ENCODE measurements at regions not wholly inside any gene's neighbourhood (a gene's known extent, or its start where the extent isn't known, plus 50 kb on each side); places are given as distances from the start of the nearest gene placed in this dataset.
"Not testable (repeated sequence)": the region's sequence is repeated elsewhere in the genome, so short reads cannot be mapped to it uniquely, and the experiment has no call there.

- H3K36me3 ChIP-seq = no peaks in the 10 kb centered on the region
- H3K27me3 ChIP-seq = no peaks in the 10 kb centered on the region
- H3K4me3 ChIP-seq (replicated peaks in 1 of 3) = no peak overlapping the region
- no peak overlapping the region for H3K27ac ChIP-seq
- WGBS, 2 donors = 82 to 85% methylated on average over 1 of the region's 1 CpG
- H3K9me3 ChIP-seq = no peaks in the 10 kb centered on the region
- no peak for TF ChIP-seq POLR2A (IDR thresholded peaks at IDR 0.05)
- TF ChIP-seq CTCF (IDR thresholded peaks at IDR 0.05) = no peak
- no peak for DNase-seq
- intact Hi-C loops (cut with DNase I) = no loop called here
- no peaks in the 10 kb centered on the region for H3K4me1 ChIP-seq
Observed at GRCh38 chr5:155556222-155556621, 542.7 kb downstream of the KIF4B start.

GRCh38 chr5:155556700-155557099 is 543.1 kb downstream of the KIF4B start:
- no peak for DNase-seq
- H3K27me3 ChIP-seq = no peaks in the 10 kb centered on the region
- no peaks in the 10 kb centered on the region for H3K36me3 ChIP-seq
- intact Hi-C loops (cut with DNase I) = no loop called here
- no peaks in the 10 kb centered on the region for H3K4me1 ChIP-seq
- no peak overlapping the region for H3K27ac ChIP-seq
- H3K9me3 ChIP-seq = no peaks in the 10 kb centered on the region
- TF ChIP-seq POLR2A (IDR thresholded peaks at IDR 0.05) (no peak), CTCF (IDR thresholded peaks at IDR 0.05) (no peak)
- no peak overlapping the region for H3K4me3 ChIP-seq (replicated peaks in 1 of 3)

GRCh38 chr5:155562158-155562557 is 548.6 kb downstream of the KIF4B start:
- no peak for DNase-seq
- no peak overlapping the region for H3K4me3 ChIP-seq (replicated peaks in 1 of 3)
- intact Hi-C loops (cut with DNase I) = no loop called here
- H3K36me3 ChIP-seq = no peaks in the 10 kb centered on the region
- no peaks in the 10 kb centered on the region for H3K27me3 ChIP-seq
- TF ChIP-seq CTCF (IDR thresholded peaks at IDR 0.05) = no peak
- no peak for TF ChIP-seq POLR2A (IDR thresholded peaks at IDR 0.05)
- H3K4me1 ChIP-seq = no peaks in the 10 kb centered on the region
- no peaks in the 10 kb centered on the region for H3K9me3 ChIP-seq
- 83 to 94% methylated on average over 3 of the region's 3 CpGs for WGBS, 2 donors
- no peak overlapping the region for H3K27ac ChIP-seq

GRCh38 chr5:155564541-155564940 is 551.0 kb downstream of the KIF4B start:
- no peak for DNase-seq
- no peak overlapping the region for H3K4me3 ChIP-seq (replicated peaks in 1 of 3)
- H3K36me3 ChIP-seq = no peaks in the 10 kb centered on the region
- TF ChIP-seq CTCF (IDR thresholded peaks at IDR 0.05) (no peak), POLR2A (IDR thresholded peaks at IDR 0.05) (no peak)
- H3K9me3 ChIP-seq = no peaks in the 10 kb centered on the region
- intact Hi-C loops (cut with DNase I) = no loop called here
- H3K4me1 ChIP-seq = no peaks in the 10 kb centered on the region
- 78 to 83% methylated on average over 12 of the region's 12 CpGs for WGBS, 2 donors
- H3K27ac ChIP-seq = no peak overlapping the region
- no peaks in the 10 kb centered on the region for H3K27me3 ChIP-seq

GRCh38 chr5:155575861-155576260 is 562.3 kb downstream of the KIF4B start:
- intact Hi-C loops (cut with DNase I) = no loop called here
- WGBS, 2 donors = 42 to 43% methylated on average over 3 of the region's 3 CpGs
- H3K27me3 ChIP-seq = no peaks in the 10 kb centered on the region

GRCh38 chr5:155586808-155587207 is 573.3 kb downstream of the KIF4B start:
- H3K9me3 ChIP-seq; H3K4me3 ChIP-seq (replicated peaks in 1 of 3); H3K36me3 ChIP-seq; H3K27me3 ChIP-seq; intact Hi-C loops (cut with DNase I): not testable (repeated sequence)
- Histone ChIP-seq H3K27ac (peak overlapping the region in 2 of 3 donors; percentile 27 to 48), H3K4me1 (peaks cover 15 to 21% of the 10 kb centered on the region in 2 donors)
- 89% methylated on average over 21 of the region's 21 CpGs; no CpG with 5 or more reads in 1 of the 2 donors for WGBS, 2 donors
- DNase-seq = peak in 1 of 2 donors; percentile 3

More at GRCh38 chr5:155575861-155576260, 562.3 kb downstream of the KIF4B start:
- DNase-seq = no peak
- Histone ChIP-seq H3K27ac (no peak overlapping the region), H3K36me3 (no peaks in the 10 kb centered on the region), H3K4me1 (peaks cover 7 to 9% of the 10 kb centered on the region in 2 donors), H3K9me3 (no peaks in the 10 kb centered on the region), H3K4me3 (replicated peaks in 1 of 3) (no peak overlapping the region)
- TF ChIP-seq POLR2A (IDR thresholded peaks at IDR 0.05) (no peak), CTCF (IDR thresholded peaks at IDR 0.05) (no peak)
